AG04450 (cell line): ENCODE measurements at regions not wholly inside any gene's neighbourhood (a gene's known extent, or its start where the extent isn't known, plus 50 kb on each side); places are given as distances from the start of the nearest gene placed in this dataset.

ENCODE experiments used
- CTCF ChIA-PET: fragments of 300-600, 350-600 bp; formaldehyde crosslinking; extraction: SDS; loops from one replicate; lab custom pipeline; 2022; ENCODE audit warnings: antibody characterized with exemption, inconsistent platforms; lab: Charles Lee
- POLR2A ChIA-PET: fragments of 350-600 bp; formaldehyde crosslinking; extraction: SDS; loops from one replicate; lab custom pipeline; 2021; ENCODE audit warnings: antibody characterized with exemption, inconsistent platforms; lab: Yijun Ruan, JAX
- DNase-seq: peaks from one replicate; pipeline ENCODE4 v3.0.0-alpha.2; 2011; ENCODE audit warnings: low read depth, low spot score
- H3K27ac ChIP-seq: one replicate; pipeline ENCODE4 v1.5.1; 2012; ENCODE audit warnings: low read depth, low read length, control low read depth
- H3K27me3 ChIP-seq: one replicate; pipeline ENCODE4 v1.6.0; 2012; ENCODE audit warnings: low read length; ENCODE audit not compliant: control insufficient read depth, insufficient read depth
- H3K4me3 ChIP-seq: 2 replicates; pipeline ENCODE4 v1.5.1; 2011; ENCODE audit warnings: mild to moderate bottlenecking, low read depth, low read length, control low read depth
- H3K9me3 ChIP-seq: 2 replicates; pipeline ENCODE4 v1.5.1; 2012; ENCODE audit warnings: low read length; ENCODE audit not compliant: control insufficient read depth, insufficient read depth
- CTCF ChIP-seq: IDR thresholded peaks from 2 replicates; pipeline ENCODE4 v1.5.1; 2011; ENCODE audit warnings: low read depth, low read length, control low read depth, inconsistent platforms

DNA sequence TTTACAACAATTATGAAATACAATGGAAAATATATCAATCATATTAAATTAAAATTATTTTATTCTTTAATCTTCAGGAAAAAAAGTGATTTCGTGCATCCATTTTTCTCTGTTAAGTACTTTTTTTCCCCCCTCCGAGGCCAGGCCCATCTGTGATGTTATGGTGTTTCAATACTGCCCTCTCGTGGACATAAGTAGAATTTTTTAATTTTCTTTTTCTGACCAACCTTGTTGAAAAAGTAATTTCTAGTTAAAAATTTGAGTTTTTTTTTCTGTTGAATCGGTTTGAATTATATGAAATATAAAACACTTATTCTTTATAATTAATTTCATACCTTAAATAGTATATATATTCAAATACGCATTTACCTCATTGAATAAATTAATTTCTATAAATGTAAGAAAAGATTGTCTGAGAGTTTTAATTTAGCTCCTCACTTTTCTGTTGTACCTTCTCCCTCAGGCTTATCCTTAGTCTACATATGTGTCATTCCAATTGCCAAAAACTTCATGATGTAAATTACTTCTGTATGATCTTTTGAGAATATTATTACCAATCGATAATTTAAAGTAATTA is 175.8 kb upstream of the TECRL start:
- peak; percentile 35 for TF ChIP-seq CTCF
- H3K27me3 ChIP-seq, result no peaks in the 10 kb centered on the region
- H3K9me3 ChIP-seq, result peaks cover 2% of the 10 kb centered on the region; the same call in 1 of the 2 replicates
- DNase-seq, result no peak
- H3K27ac ChIP-seq, result no peak overlapping the region
- ChIA-PET CTCF (interaction anchor here (0.7 kb wide), 1 partner anchor 290 kb away, joined by 3 read pairs; no protein-coding TSS in a partner anchor), POLR2A (no interaction called here)
- no peak overlapping the region for H3K4me3 ChIP-seq

GRCh38 chr4:64584125-64584524 is 174.9 kb upstream of the TECRL start:
- no peak for TF ChIP-seq CTCF
- CTCF ChIA-PET, result no interaction called here
- H3K9me3 ChIP-seq, result peaks cover 2% of the 10 kb centered on the region; the same call in 1 of the 2 replicates
- POLR2A ChIA-PET, result no interaction called here
- DNase-seq, result no peak
- H3K27ac ChIP-seq, result no peak overlapping the region
- H3K27me3 ChIP-seq, result no peaks in the 10 kb centered on the region
- no peak overlapping the region for H3K4me3 ChIP-seq

DNA sequence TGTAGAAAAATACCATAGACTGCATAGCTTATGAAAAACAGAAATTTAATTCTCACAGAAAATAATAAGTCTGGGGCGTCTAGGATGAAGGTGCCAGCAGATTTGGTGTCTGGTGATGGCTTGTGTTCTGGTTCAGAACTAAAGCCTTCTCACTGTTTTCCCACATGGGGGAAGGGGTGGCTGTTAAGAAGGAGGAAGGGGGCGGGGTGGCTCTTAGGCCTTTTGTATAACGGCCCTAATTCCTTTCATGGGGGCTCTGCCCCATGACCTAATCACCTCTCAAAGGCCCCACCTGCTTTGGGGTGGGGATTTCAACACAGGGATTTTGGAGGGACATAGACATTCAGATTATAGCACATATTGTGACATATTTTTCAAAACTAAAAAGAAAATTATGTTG is 173.2 kb upstream of the TECRL start:
- Histone ChIP-seq H3K9me3 (0 out of 2 replicates have a peak, but pooled peaks cover 2% of the 10 kb centered on the region), H3K27me3 (no peaks in the 10 kb centered on the region), H3K27ac (no peak overlapping the region), H3K4me3 (no peak overlapping the region)
- DNase-seq, result no peak
- no peak for TF ChIP-seq CTCF
- POLR2A ChIA-PET, result no interaction called here
- CTCF ChIA-PET, result no interaction called here

DNA sequence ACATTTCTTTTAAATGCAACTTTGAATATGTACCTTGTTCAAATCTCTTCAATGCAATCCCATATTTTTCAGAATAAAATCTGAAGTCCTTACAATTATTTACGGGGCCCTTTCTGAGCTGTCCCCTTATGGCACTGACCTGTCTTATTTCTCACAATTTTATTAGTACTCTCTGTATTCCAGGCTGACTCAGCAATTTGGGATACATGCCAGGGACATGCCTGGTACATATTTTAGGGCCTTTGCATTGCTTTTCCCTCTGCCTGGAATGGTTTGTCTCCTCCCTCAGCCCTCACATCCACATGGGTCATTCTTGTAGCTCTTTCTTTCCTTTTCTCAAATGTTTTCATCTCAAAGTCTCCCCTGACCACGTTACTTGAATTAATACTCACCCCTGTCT is 172.2 kb upstream of the TECRL start:
- TF ChIP-seq CTCF, result no peak
- Histone ChIP-seq H3K9me3 (0 out of 2 replicates have a peak, but pooled peaks cover 2% of the 10 kb centered on the region), H3K27me3 (no peaks in the 10 kb centered on the region), H3K27ac (no peak overlapping the region), H3K4me3 (no peak overlapping the region)
- no peak for DNase-seq
- CTCF ChIA-PET, result no interaction called here
- POLR2A ChIA-PET, result no interaction called here

DNA sequence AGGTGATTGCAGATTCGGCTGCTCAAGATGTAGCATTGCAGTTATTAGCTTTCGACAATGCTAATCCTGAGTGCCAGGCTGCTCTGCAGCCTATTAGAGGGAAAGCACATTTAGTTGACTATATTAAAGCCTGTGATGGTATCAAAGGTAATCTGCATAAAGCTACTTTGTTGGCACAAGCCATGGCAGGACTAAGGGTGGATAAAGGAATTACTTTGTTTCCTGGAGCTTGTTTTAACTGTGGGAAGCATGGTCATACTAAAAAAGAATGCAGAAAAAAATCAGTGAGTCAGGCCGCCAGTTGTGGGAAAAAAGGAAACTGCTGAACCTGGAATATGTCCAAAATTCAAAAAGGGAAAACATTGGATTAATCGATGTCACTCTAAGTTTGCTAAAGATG is 154.9 kb upstream of the TECRL start:
- DNase-seq, result no peak
- Histone ChIP-seq H3K27ac (no peak overlapping the region), H3K27me3 (no peaks in the 10 kb centered on the region), H3K4me3 (no peak overlapping the region), H3K9me3 (peaks cover 6% of the 10 kb centered on the region)
- no peak for TF ChIP-seq CTCF
- ChIA-PET POLR2A (no interaction called here), CTCF (no interaction called here)
